A673 (cell line): ENCODE measurements at regions not wholly inside any gene's neighbourhood (a gene's known extent, or its start where the extent isn't known, plus 50 kb on each side); places are given as distances from the start of the nearest gene placed in this dataset.

Experiments
- CTCF ChIP-seq: fragments of 300-800, 200-600 bp; sonication (generic); conservative IDR thresholded peaks from 2 replicates; pipeline ENCODE4 v1.5.1; 2017; ENCODE audit warnings: low read depth, mild to moderate bottlenecking, antibody characterized with exemption, low read length, moderate library complexity, mixed read lengths
- EZH2 ChIP-seq: fragments of 200-600 bp; sonication (generic); IDR thresholded peaks from 2 replicates; pipeline ENCODE4 v1.6.1; 2017; ENCODE audit warnings: borderline replicate concordance, low read depth, mild to moderate bottlenecking, mixed read lengths, antibody characterized with exemption, low read length; ENCODE audit not compliant: poor library complexity, severe bottlenecking

GRCh38 chr6:82712826-82713225, 349.2 kb downstream of the TPBG start:
- TF ChIP-seq CTCF, result peak; percentile 60
- no peak for TF ChIP-seq EZH2
